GM21717 (cell line): ENCODE measurements at regions not wholly inside any gene's neighbourhood (a gene's known extent, or its start where the extent isn't known, plus 50 kb on each side); places are given as distances from the start of the nearest gene placed in this dataset.
"Not testable (repeated sequence)": the region's sequence is repeated elsewhere in the genome, so short reads cannot be mapped to it uniquely, and the experiment has no call there.

Source experiments
- ATAC-seq: cut with Tn5 transposase; IDR thresholded peaks from one replicate; pipeline ENCODE4 v1.9.1; 2021; ENCODE audit warnings: mild to moderate bottlenecking, moderate library complexity; ENCODE audit not compliant: unreplicated experiment

- ATAC-seq, result no peak
Observed at GRCh38 chr4:126458993-126459392, 1144.2 kb downstream of the FAT4 start.

- ATAC-seq, result no peak
Observed at GRCh38 chr4:126465341-126465740, 1150.6 kb downstream of the FAT4 start.

- ATAC-seq, result no peak
Observed at GRCh38 chr4:126466848-126467247, 1152.1 kb downstream of the FAT4 start.

- no peak for ATAC-seq
Observed at GRCh38 chr4:126468144-126468543, 1153.4 kb downstream of the FAT4 start.

- ATAC-seq, result no peak
Observed at GRCh38 chr4:126470862-126471261, 1156.1 kb downstream of the FAT4 start.

GRCh38 chr4:126475730-126476129, 1157.0 kb upstream of the INTU start:
- no peak for ATAC-seq

- ATAC-seq, result no peak
Observed at GRCh38 chr4:126479709-126480108, 1153.0 kb upstream of the INTU start.

- ATAC-seq, result no peak
Observed at GRCh38 chr4:126482311-126482710, 1150.4 kb upstream of the INTU start.

GRCh38 chr4:126486377-126486776, 1146.4 kb upstream of the INTU start:
- no peak for ATAC-seq

GRCh38 chr4:126489826-126490463, 1142.8 kb upstream of the INTU start:
- no peak for ATAC-seq

- ATAC-seq, result no peak
Observed at GRCh38 chr4:126495163-126495752, 1137.5 kb upstream of the INTU start.

- no peak for ATAC-seq
Observed at GRCh38 chr4:126512979-126513378, 1119.8 kb upstream of the INTU start.

GRCh38 chr4:126513596-126513995, 1119.2 kb upstream of the INTU start:
- no peak for ATAC-seq

GRCh38 chr4:126520731-126521130, 1112.0 kb upstream of the INTU start:
- no peak for ATAC-seq

GRCh38 chr4:126525400-126525799, 1107.4 kb upstream of the INTU start:
- ATAC-seq, result not testable (repeated sequence)

- ATAC-seq, result peak; percentile 62
Observed at GRCh38 chr4:126526335-126526734, 1106.4 kb upstream of the INTU start.

GRCh38 chr4:126529997-126530396, 1102.8 kb upstream of the INTU start:
- ATAC-seq, result no peak

- ATAC-seq, result no peak
Observed at GRCh38 chr4:126530996-126531585, 1101.7 kb upstream of the INTU start.

GRCh38 chr4:126532527-126532926, 1100.2 kb upstream of the INTU start:
- ATAC-seq, result no peak

GRCh38 chr4:126533146-126533805, 1099.5 kb upstream of the INTU start:
- ATAC-seq, result no peak

- no peak for ATAC-seq
Observed at GRCh38 chr4:126539771-126540170, 1093.0 kb upstream of the INTU start.

- no peak for ATAC-seq
Observed at GRCh38 chr4:126541820-126542219, 1090.9 kb upstream of the INTU start.
